ENCODE measurements at regions not wholly inside any gene's neighbourhood (a gene's known extent, or its start where the extent isn't known, plus 50 kb on each side); places are given as distances from the start of the nearest gene placed in this dataset.

GRCh38 chr1:221801251-221801661, 59.4 kb upstream of the DUSP10 start:
- no peak for DNase-seq

GRCh38 chr1:221800831-221801230, 58.9 kb upstream of the DUSP10 start:
- DNase-seq: no peak

DNA sequence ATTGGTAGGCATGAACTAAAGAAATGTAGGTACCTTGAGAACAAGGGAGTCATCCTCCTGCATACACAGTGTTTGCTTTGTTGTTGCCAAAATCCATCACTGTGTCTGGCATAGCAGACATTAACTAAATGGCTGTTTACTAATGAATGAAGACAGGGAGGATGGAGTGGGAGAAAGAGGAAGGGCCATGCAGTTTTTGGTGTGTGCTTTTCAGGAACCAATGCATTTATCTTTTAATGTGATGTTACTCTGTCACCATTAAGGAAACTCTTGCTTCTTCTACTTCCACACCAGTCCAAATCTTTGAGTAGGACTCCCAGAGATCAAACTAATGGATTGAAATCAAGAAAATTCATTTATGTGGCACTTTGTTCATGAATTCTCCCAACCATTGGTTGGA, 55.6 kb upstream of the DUSP10 start:
- DNase-seq: no peak

DNA sequence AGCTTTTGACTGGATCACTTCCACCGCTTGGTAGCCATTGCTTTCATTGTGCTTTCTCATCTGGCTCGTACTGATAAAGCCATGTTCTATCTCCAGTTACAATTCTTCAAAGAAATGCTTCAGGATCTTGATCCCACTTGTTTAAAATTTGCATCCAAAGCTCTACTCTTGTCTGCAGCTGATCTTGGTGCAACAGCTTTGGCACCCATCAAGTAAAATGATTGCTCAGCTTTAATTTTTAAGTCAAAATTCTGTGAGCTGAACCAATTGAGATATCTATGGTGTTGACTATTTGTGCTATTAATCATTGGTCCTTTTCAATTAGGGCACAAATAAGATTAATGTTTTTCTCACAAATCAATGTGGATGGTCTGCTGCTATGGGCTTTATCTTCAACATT, 54.8 kb upstream of the DUSP10 start:
- DNase-seq: no peak

DNA sequence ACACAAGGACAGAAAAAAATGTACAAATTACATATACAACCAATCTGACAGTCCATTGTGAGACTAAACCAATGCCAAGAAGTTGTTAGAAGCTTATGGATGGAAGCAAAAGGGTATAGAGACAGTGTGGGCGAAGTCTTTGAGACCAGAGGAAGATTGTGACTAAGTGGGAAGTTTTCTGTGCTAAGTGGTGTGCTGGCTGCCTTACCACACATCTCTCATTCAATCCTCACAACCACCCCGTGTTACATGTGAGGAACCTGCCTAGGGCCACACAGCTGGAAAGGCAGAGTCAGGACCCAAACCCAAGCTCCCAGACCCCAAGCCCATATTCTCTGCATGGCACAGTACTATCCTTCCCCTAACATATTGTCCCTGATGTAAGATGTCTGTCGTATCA, 53.5 kb upstream of the DUSP10 start:
- no peak for DNase-seq

- DNase-seq: no peak
Measured at GRCh38 chr1:221794935-221795334, 53.0 kb upstream of the DUSP10 start.

DNA sequence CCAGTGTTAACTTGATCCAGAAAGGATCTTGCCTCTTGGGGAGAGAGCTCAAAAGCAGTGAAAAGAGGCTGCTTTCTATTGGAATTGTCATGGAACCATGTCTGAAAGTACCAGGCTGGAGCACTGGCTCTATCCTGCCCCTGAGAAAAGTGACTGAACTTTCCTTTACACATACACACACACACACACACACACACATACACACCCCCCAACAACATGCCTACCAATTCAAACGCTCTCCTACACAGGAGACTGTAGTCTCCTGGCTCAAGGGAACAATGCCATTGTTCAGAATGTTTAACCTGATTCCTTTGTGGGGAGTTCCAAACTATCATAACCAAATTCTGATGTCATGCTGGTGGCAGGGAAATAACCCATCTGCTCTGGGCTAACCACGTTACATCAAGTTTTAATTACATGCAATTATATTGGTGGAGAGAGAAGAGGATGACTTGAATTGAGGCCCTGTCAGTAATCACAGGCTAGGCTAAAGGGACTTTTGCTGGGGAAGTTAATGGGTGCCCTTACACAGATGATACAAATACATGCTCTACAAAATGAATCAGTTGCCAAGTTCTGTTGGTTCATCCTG, 52.3 kb upstream of the DUSP10 start:
- DNase-seq: no peak

- DNase-seq: no peak
Measured at GRCh38 chr1:221793439-221794078, 51.7 kb upstream of the DUSP10 start.

DNA sequence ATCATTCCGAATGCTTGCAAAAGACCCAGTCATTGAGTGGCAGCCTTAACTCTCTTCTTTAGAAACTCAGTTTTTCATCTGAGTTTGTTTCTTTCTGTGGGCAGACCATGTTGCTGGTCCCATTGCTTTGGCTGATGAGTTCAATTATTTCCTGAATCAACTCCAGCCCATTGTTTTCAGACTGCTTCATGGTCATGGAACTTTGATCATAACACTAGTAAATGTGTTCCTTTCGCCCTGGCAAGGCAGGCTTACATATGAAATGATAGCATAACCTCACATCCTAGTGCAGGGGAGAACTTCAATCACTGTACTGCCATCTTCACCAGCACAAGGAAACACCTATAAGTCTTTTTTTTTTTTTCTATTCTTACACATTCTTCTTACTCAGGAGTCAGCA, 50.0 kb upstream of the DUSP10 start:
- no peak for DNase-seq

Data from activated CD8-positive, alpha-beta memory T cell treated with anti-CD3 and anti-CD28 coated beads for 24 hours (primary cell).